B cell (primary cell): ENCODE measurements at regions not wholly inside any gene's neighbourhood (a gene's known extent, or its start where the extent isn't known, plus 50 kb on each side); places are given as distances from the start of the nearest gene placed in this dataset.

Experiments used
- CTCF ChIP-seq: fragments of 200-600 bp; IDR thresholded peaks from one replicate; pipeline ENCODE4 v1.8.0; 2022; ENCODE audit warnings: antibody characterized with exemption, mild to moderate bottlenecking
- EZH2 ChIP-seq: IDR thresholded peaks from 2 replicates; pipeline ENCODE4 v1.6.1; 2012; ENCODE audit warnings: borderline replicate concordance, low read depth, mild to moderate bottlenecking, moderate library complexity, low read length; ENCODE audit not compliant: insufficient read depth, poor library complexity, severe bottlenecking

- TF ChIP-seq CTCF: no peak
- no peak for TF ChIP-seq EZH2
These were observed 108.2 kb downstream of the LYPLAL1 start for GRCh38 chr1:219281831-219282230.
